NCI-H146 (cell line): ENCODE measurements at regions not wholly inside any gene's neighbourhood (a gene's known extent, or its start where the extent isn't known, plus 50 kb on each side); places are given as distances from the start of the nearest gene placed in this dataset.

Experiments used
- DNase-seq: peaks from one replicate; lab custom pipeline; 2025; lab: John Stamatoyannopoulos, UW

GRCh38 chr10:44435196-44435595, 50.3 kb upstream of the CXCL12 start:
- no peak for DNase-seq

DNA sequence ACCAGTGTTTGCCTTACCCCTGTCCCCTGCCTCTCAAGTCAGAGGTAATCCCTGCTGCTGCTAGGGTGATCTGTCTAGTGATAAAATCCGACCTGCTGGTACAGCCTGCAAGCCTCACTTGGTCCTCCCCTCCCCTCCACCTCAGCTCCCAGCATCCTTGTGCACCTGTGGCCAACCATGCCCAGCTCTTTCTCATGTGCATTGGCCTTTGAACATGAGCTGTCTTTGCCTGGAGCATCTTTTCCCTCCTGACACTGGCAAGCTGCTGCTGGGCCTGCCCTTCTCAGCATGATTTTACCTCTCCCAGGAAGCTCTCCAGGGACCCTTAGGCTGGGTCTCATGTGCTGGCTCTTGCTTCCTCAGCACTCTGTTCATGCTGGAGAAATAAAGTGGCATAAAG, 51.3 kb upstream of the CXCL12 start:
- DNase-seq = no peak

GRCh38 chr10:44437840-44438511, 53.1 kb upstream of the CXCL12 start:
- no peak for DNase-seq

- DNase-seq = no peak
These were observed 54.5 kb upstream of the CXCL12 start for GRCh38 chr10:44439239-44439957.

DNA sequence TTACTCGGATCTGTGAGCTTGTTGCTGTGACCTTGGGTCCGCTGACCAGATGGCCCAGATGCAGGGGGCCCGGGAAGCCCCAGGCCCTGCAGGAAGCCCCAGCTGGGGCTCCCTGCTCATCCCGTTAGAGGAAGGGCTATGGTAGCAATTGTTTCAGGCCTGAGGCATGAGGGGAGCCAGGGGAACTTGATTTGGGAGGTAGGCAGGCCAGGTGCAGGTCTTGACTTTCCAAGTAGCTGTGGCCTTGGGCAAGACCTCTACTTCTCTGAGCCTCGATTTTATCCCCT, 55.0 kb upstream of the CXCL12 start:
- no peak for DNase-seq

DNA sequence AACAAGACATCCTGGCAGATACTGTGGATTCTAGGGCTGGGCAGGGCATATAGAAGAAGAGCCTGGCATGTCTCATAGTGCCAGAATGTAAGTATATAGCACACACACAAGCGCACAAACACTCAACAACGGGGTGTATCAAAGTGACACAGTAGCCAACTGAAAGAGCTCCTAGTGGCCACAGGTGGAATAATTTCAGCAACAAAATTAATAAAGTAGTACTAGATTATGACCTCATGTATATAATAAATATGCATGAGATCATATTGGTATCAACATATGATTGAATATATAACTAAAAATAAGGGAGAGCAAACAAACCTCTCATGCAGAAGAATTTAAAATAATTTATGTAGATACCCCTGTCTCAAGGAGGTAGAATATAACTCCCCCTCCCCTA, 72.4 kb upstream of the CXCL12 start:
- no peak for DNase-seq

DNA sequence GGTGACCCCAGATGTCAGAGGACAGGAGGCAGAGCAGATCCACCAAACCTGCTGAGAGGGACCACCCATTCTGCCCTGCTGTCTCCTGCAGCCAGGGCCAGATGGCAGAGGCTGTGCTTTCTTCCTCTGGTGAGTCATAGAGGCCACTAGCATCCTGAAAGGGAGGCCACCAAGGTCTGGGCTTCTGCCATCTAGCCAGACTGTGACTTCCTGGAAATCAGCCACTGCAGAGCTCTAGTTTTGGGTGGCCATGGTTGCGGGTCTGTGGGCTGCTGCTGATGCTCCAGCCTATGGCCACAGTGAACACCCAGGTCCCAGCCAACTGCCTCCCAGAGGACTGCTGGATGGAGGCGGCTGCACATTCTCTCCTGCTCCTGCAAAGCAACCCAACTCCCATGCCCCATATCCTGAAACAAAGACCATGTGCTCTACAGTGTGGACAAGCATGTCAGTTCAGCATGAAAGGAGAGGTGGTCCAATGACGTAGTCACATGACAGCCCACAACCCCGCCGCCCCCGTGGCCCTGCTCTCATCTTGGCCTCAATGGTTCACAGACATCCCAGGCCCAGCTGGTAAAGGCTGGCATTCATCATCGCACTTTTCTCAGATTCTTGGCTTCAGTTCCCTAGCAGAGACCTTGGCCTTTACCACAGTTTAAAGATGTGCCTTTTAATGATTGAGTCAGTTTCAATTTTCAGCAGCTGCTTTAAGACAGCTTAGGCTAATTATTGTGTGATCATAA, 73.9 kb upstream of the CXCL12 start:
- DNase-seq = no peak

DNA sequence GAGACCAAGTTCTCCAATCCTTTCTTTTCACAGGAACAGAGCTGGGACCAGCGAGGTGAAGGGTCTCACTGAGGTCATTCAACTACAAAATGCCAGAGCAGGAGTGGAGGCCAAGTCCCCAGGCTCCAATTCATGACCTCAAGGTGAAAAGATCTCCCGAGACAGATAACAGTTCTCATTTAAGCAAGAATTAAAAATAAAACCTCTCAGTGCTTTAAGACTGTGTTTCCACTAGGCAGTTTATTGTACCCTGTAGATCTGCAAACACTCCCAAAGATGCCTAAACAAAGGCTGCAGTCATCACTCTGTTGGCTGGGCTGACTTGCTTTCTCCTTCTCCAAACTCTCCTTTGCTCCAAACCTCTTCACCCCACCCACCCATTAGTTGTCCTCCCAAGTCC, 74.8 kb upstream of the CXCL12 start:
- no peak for DNase-seq

DNA sequence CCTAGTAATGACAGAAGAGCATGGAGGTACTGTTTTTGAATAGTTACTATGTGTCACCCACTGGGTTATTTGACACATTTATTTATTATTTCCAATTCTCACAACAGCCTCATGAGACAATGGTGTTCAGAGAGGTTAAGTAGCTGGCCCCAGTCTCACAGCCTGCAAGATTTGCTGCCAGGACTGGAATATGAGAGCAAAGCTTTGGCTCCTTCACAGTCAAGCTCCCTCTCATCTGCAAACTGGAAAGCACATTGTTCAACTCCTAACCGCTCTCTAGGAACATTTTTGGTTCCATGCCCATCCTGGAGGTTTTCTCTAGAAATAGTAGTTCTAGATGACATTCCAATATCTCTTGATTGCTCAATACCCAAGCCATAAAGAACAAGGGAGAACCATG, 75.5 kb upstream of the CXCL12 start:
- no peak for DNase-seq

DNA sequence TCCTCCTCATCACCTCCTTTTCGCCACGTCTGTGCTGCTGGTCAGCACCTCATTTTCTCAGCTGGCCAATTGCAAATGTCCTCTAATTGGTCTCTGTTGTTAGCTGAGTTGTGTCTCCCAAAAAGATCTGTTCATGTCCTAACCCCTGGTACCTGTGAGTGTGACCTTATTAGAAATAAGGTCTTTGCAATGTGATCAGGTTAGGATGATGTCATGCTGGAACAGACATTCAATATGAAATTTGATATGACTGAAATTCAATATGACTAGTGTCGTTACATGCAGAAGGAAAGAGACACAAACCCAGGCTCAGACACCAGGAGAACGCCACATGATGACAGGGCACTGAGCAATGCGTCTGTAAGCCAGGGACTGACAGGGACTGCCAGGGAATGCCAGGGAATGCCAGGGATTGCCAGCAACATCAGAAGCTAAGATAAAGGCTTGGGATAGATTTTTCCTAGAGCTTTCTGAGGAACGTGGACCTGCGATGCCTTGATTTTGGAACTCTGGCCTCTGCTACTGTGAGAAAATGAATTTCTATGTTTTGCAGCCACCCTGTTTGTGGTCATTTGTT, 77.5 kb upstream of the CXCL12 start:
- DNase-seq = no peak

- no peak for DNase-seq
These were observed 78.7 kb upstream of the CXCL12 start for GRCh38 chr10:44463511-44464121.

DNA sequence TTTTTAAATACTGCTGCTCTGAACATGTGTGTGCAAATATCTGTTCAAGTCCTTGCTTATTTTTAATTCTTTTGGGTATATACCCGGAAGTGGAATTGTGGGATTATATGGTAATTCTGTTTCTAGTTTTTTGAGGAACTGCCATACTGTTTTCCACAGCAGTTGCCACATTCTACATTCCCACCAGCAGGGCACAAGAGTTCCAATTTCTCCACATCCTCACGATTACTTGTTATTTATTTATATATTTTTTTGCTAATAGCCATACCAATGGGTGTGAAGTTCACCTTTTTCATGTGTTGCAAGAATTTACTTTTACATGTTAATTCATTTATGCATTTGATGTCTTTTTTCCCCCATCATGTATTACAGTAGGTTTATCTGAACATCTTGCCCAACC, 79.6 kb upstream of the CXCL12 start:
- DNase-seq = no peak

GRCh38 chr10:44465401-44466115, 80.7 kb upstream of the CXCL12 start:
- DNase-seq = no peak

DNA sequence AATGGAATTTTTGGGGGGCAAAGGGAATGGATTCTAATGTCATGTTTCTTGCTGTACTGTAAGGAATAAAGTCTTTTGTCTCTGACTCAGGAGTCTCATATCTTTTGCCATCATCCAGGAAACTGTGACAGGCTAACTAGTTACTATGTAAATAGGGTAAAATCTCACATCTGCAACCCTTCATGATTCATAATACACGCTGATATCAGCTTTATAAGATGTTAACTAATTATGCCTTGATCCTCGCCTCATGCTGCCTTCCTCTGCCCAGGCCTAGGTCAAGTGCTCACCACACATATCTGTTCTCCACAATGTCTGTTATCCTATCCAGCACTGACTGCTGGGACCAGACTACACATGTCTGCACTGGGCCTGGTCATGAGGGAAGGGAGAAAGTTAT, 81.3 kb upstream of the CXCL12 start:
- no peak for DNase-seq

DNA sequence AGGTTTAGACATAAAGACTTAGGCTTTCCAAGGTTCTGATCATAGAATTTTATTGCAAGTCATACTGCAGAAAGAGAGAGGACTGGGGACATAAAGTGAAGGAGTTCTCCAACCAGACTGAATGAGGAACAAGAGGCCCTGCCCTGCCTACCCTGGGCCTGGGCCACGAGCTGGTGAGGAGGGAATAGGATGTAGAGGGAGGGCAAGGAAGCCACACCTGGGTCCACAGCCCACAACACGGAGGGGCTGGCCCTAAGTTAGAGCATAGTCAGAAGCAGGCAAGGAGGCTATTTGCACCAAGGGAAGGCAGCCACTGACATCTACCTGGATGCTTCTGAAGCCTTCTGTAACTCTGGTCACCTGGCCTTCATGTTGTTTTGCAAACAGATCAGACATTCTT, 82.2 kb upstream of the CXCL12 start:
- DNase-seq = no peak

GRCh38 chr10:44467900-44468299, 83.0 kb upstream of the CXCL12 start:
- no peak for DNase-seq

GRCh38 chr10:44468525-44468924, 83.6 kb upstream of the CXCL12 start:
- DNase-seq = no peak

- no peak for DNase-seq
These were observed 84.1 kb upstream of the CXCL12 start for GRCh38 chr10:44468965-44469364.

DNA sequence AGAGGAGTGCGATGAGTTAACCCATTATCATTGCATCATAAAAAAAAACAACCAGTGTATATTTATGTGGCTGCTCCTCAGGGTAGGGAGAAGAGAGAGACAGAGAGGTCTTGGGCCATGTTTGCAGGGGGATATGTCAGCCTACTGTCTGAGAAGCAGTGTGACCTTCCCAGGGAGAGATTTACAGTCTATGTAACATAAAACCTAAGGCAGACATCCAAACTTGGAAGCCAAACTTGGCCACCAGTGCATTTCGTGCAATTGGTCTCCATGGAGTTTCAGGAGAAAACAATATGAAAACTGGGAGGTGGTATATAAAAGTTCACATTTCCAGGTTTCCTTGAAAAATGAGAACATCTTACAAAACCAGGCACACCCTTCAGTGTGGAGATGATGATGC, 85.9 kb upstream of the CXCL12 start:
- no peak for DNase-seq

- no peak for DNase-seq
These were observed 86.5 kb upstream of the CXCL12 start for GRCh38 chr10:44471410-44471809.

GRCh38 chr10:44473146-44473545, 88.2 kb upstream of the CXCL12 start:
- DNase-seq = no peak

- no peak for DNase-seq
These were observed 91.6 kb upstream of the CXCL12 start for GRCh38 chr10:44476409-44477045.
